GM18907 (cell line): ENCODE measurements at regions not wholly inside any gene's neighbourhood (a gene's known extent, or its start where the extent isn't known, plus 50 kb on each side); places are given as distances from the start of the nearest gene placed in this dataset.
"Not testable (repeated sequence)": the region's sequence is repeated elsewhere in the genome, so short reads cannot be mapped to it uniquely, and the experiment has no call there.

Source experiments
- ATAC-seq: cut with Tn5 transposase; IDR thresholded peaks from one replicate; pipeline ENCODE4 v1.9.1; 2021; ENCODE audit warnings: mild to moderate bottlenecking, moderate library complexity; ENCODE audit not compliant: unreplicated experiment

DNA sequence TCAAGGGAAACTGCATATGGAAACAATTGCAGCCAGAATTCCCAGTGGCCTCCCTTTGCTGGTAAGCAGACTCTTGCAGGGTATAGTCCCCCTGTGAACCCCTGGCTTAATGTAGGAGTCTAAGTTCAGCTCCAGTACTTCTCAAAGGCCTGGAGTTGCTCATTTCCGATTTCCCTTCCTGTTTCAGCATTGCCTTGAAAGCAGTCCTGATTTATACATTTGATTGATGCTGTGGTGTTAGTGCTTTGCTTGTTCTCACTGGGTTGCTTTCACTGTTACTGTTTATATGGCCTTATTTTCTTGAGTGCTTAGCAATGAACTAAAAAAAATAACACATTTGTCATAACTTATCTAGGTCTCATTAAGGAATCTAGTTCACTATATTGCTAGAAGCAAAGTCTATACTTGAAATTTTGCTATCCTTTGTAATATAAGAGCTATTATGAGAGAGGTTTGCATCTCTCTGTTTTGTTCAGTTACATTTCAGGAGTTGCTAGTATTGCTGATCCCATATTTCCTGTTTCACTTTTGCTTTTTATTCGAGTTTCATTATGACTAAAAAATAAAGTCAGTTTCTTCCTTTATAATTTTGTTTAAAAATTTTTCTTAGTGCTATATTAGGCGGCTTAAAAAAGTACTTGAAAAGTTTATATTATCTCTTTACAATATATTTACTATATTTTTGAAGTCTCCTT lies 122.4 kb upstream of the NMUR2 start:
- ATAC-seq, result peak; percentile 85

GRCh38 chr5:152529440-152529839 lies 124.4 kb upstream of the NMUR2 start:
- ATAC-seq, result no peak

- peak; percentile 51 for ATAC-seq
Observed at GRCh38 chr5:152532714-152533113, 127.6 kb upstream of the NMUR2 start.

GRCh38 chr5:152534641-152535040 lies 129.6 kb upstream of the NMUR2 start:
- ATAC-seq, result no peak

DNA sequence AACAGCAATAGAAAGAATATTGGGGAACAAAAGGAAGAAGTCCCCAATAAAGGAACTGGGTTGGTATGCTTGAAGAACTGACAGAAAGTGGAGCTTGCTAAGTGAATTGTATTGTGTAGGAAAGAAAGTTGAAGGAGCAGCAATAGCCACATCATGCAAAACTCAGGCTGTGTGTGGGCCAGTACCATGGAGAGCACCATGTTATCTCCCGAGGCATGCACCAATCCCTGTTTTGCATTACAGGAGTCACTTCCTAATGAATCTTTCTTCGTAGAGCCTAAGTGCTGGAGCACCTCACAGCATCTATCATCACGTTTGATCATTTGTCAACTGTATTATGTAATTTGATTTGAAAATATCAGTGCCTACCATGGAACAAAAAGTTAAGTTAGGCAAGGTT lies 137.7 kb upstream of the NMUR2 start:
- ATAC-seq, result no peak

DNA sequence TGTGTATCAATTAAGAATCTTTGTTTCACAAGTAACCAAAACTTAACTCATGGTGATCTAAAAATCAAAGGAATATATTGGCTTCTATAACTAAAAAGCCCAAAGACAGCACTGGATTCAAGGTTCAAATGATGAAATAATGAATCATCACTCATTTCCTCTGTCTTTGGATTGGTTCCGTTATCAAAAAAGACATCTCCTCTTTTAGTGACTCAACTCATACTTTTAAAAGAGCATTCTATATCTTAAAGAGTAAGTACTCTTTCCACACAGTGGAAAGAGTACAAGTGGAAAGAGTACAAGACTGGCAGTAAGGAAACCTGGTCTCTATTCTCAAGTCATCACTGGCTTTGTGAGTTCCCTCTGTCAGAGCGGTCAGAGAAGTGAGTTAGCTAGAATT lies 141.4 kb upstream of the NMUR2 start:
- no peak for ATAC-seq

GRCh38 chr5:152547202-152547601 lies 142.1 kb upstream of the NMUR2 start:
- ATAC-seq, result no peak

DNA sequence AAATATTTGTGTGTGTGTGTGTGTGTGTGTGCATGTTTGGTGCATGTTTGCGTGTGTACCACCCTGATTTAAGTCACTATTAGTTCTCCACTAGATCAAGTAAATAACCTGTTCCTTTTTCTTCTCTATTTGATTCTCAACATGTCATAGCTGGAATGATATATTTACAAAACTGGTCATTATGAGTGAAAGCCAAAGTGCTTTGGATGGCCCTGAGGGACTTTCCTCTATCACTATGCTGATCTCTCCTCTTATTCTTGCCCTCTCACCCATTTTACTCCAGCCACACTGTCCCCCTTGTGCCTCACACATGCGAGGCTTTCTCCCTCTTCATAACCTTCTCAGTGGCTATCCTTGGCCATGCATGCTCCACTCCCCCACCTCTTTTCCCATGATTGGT lies 144.6 kb upstream of the NMUR2 start:
- ATAC-seq, result peak; percentile 54

DNA sequence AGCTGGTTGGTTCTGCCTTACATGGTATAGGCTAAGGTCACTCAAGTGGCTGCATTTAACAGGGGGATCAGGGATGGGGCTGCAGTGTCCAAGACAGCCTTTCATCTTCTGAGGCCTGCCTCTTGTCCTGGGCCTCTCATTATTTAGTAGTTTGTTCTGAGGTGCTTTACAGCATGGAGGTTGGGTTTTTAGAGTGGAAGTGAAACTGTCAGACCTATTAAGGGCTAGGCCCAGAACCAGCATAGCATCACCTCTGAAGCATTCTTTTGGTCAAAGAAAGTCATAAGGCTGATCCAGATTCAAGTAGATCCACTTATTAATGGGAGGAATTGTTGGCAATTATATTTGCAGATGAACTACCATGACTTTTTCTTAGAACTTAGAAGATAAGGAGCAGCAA lies 146.0 kb upstream of the NMUR2 start:
- peak; percentile 69 for ATAC-seq

DNA sequence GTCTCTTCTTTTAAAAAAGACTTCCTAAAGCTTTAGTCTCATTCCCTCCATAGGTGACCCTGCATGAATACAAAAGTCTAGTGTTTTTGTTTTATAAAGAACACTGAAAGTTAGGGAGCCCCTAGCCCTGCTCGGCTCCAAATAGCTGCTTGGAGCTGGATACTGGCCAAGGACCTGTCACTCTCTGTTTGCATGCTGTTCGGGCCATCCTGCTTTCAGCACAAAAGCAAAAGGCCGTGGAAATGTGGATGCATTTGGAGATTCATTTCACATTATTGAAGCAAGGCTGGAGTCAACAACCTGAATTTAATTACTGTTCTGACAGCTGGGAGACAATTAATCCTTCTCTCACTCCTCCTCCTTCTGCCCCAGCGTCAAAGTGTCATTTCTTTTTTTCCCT lies 151.7 kb upstream of the NMUR2 start:
- no peak for ATAC-seq

GRCh38 chr5:152560512-152561137 lies 155.5 kb upstream of the NMUR2 start:
- ATAC-seq, result peak; percentile 75

GRCh38 chr5:152568016-152568415 lies 162.9 kb upstream of the NMUR2 start:
- no peak for ATAC-seq

DNA sequence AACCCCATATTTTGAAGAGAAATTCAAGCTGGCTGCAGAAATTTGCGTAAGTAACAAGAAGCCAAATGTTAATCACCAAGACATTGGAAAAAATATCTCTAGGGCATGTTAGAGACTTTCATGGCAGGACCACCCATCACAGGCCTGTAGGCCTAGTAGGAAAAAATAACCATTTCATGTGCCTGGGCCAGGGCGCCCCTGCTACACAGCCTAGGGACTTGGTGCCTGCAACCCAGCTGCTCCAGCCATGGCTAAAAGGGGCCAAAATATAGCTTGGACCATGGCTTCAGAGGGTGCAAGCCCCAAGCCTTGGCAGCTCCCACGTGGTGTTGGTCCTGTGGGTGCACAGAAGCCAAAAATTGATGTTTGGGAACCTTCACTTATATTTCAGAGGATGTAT lies 167.7 kb upstream of the NMUR2 start:
- ATAC-seq, result no peak

GRCh38 chr5:152584103-152584502 lies 179.0 kb upstream of the NMUR2 start:
- no peak for ATAC-seq

- no peak for ATAC-seq
Observed at GRCh38 chr5:152592416-152592815, 187.3 kb upstream of the NMUR2 start.

DNA sequence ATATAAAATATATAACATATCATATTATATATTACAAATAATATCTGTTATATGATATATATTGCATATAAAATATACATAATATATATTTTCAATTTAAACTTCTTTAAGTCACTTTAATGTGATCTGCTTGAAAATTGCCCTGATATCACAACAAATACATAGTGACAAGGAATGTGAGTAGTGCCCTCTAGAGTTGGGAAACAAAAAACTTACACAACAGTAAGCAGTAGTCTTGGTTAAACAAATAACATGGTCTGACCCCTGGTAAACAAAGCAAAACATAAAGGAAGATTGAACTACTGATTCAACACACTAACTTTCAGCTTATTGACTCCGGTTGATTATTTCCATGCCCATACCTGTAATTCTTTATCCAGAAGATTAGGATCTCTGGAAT lies 188.3 kb upstream of the NMUR2 start:
- no peak for ATAC-seq

- no peak for ATAC-seq
Observed at GRCh38 chr5:152595405-152595804, 190.3 kb upstream of the NMUR2 start.

DNA sequence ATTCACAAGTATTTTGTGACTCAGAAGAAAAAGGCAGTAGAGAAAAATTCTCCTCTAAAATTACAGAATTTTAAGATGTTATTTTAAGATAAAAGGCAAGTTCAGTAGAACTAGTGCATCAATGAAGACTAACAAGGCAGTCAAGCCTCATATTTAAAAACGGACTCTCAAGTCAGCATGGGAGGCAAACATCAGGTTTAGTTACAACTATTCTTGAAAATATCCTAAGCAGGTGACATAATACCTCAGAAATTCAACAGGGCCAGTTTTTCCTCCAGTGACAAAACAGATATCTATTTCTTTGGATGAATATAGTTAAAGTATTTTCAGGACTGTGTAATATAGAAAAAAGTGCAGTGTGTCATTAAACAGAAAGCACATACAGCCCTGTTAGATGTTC lies 194.0 kb upstream of the NMUR2 start:
- ATAC-seq, result no peak

DNA sequence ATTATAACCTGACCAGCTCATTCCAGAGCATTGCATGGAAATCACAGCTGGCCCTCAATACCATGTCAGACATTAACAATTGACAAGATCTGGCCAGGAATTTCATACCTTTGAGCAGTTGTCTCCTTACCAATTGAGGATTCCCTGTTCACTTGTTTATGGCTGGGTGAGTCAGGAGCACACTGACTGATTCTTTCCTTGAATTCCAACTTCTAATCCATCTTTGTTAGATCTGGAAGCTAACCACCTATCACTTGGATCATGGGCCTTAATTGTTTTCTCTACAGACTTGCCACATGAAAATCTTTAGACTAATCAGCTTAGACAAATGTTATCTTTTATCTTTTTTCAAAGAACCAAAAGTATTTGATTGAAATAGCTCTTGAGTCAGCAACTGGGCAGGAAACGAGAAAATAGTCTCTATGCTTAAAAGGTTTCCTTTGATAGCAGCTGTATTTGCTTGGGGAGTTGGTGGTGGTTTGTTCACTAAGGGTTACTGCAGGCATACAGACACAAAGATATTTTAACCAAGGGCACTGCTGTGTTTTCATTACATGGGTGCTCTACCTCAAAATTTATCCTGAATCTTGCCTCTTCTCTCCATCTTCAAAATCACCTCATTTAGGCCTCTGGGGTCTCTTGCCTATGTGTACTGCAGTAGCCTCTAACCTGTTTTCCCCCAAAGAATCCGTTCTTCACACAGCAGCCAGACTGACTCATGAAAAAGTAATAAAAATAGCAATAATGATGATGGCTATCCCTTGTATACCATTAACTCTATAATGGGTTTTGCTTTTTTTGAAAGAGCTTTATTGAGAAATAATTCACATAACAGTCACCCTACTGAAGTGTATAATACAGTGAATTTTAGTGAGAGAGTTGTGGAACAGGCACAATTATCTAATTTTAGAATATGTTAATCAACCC lies 197.0 kb upstream of the NMUR2 start:
- ATAC-seq, result no peak

DNA sequence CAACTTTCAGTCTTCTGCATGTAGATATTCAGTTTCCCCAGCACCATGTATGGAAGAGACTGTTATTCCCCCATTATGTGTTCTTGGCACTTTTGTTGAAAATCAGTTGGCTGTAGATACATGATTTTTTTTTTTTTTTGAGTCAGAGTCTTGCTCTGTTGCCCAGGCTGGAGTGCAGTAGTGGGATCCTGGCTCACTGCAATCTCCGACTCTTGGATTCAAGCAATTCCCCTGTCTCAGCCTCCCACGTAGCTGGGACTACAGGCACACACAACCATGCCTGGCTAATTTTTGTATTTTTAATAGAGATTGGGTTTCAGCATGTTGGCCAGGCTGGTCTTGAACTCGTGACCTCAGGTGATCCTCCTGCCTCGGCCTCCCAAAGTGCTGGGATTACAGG lies 201.0 kb upstream of the NMUR2 start:
- ATAC-seq, result not testable (repeated sequence)

DNA sequence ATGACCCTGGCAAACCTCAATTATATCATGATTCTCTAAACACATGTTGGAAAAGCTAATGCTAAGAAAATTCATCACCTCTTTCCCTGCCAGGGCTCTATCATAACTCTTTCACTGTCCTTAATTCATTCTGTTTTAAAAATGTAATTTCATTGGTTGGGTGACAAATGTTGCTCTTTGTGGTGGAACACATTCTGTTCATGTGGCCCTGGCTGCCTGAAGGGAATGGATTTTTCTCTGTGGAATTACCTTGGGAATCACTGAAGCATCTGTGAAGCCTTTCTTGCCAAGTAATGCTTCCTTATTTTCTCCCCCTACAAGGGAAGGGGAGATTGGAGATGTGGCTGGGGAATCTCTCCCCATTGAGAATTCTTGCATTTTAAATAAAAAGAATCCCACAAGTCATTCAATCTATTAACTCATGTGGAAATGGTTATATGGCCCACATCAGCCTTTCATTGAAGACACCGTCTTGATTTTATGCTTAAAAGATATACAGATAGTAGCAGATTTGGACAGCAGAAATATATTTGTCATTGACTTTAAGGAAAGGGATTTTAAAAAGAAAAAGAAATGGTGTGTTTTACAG lies 201.8 kb upstream of the NMUR2 start:
- no peak for ATAC-seq
